Endothelial cell of umbilical vein (primary cell): ENCODE measurements at regions not wholly inside any gene's neighbourhood (a gene's known extent, or its start where the extent isn't known, plus 50 kb on each side); places are given as distances from the start of the nearest gene placed in this dataset.

Source experiments
- BruUV-seq: library from RNA; stranded (reverse); fragments of 400-500 nt; replicated peaks from 2 replicates; lab custom pipeline; 2021; lab: Mats Ljungman, UMichigan
- CTCF ChIA-PET: fragments of 300-600, 350-600 bp; sonication (Branson Sonifier 250); formaldehyde crosslinking; loops from one replicate; lab custom pipeline; 2021; ENCODE audit warnings: antibody characterized with exemption, inconsistent platforms; lab: Charles Lee
- POLR2A ChIA-PET: fragments of 300-600, 350-600 bp; sonication (Branson Sonifier 250); formaldehyde crosslinking; loops from one replicate; lab custom pipeline; 2021; ENCODE audit warnings: antibody characterized with exemption, inconsistent platforms; lab: Charles Lee
- DNase-seq: peaks from one replicate; pipeline ENCODE4 v3.0.0-alpha.2; 2011; ENCODE audit warnings: low read depth, low spot score
- FAIRE-seq: peaks from 2 replicates; lab custom pipeline; 2011; peaks lifted over from hg19 to GRCh38; lab: Jason Lieb, UNC
- H2AFZ ChIP-seq: 2 replicates; pipeline ENCODE4 v1.6.0; 2012; ENCODE audit warnings: low read depth, low read length, control low read depth, inconsistent platforms
- H3K27ac ChIP-seq: 2 replicates; pipeline ENCODE4 v1.5.1; 2011; ENCODE audit warnings: low read depth, mild to moderate bottlenecking, control low read depth, low read length, moderate library complexity; ENCODE audit not compliant: insufficient read depth
- H3K27me3 ChIP-seq, 2 experiments: 2 replicates each; pipeline versions ENCODE4 v1.6.0 to v1.6.1; 2011; ENCODE audit warnings: low read length in 2 of 2, mixed read lengths in 1 of 2; ENCODE audit not compliant: control insufficient read depth in 2 of 2, insufficient read depth in 2 of 2
- H3K36me3 ChIP-seq, 2 experiments: 2 replicates in 1 of 2; 3 replicates in 1 of 2; pipeline ENCODE4 v1.5.1; 2011; ENCODE audit warnings: low read length in 2 of 2, mild to moderate bottlenecking in 1 of 2, moderate library complexity in 1 of 2; ENCODE audit not compliant: control insufficient read depth in 2 of 2, insufficient read depth in 2 of 2; ENCODE audit errors: extremely low read depth in 1 of 2
- H3K4me1 ChIP-seq: 3 replicates; pipeline ENCODE4 v1.5.1; 2011; ENCODE audit warnings: mild to moderate bottlenecking, low read length; ENCODE audit not compliant: control insufficient read depth, insufficient read depth; ENCODE audit errors: extremely low read depth
- H3K4me2 ChIP-seq: 2 replicates; pipeline ENCODE4 v1.6.1; 2011; ENCODE audit warnings: low read length, control low read depth, mixed read lengths; ENCODE audit not compliant: insufficient read depth
- H3K4me3 ChIP-seq, 3 experiments: fragments of 200-600 bp in 1 of 3; sonication (generic), shearing (Covaris generic) in 1 of 3; replicated peaks in 1 of 3; 2 replicates each; pipeline ENCODE4 v1.5.1; 2011 to 2016; ENCODE audit warnings: control low read depth in 3 of 3, low read length in 3 of 3, mild to moderate bottlenecking in 2 of 3, inconsistent platforms in 1 of 3, low read depth in 1 of 3, moderate library complexity in 1 of 3; ENCODE audit not compliant: insufficient read depth in 1 of 3
- H3K79me2 ChIP-seq: 2 replicates; pipeline ENCODE4 v1.6.0; 2012; ENCODE audit warnings: low read length, inconsistent platforms; ENCODE audit not compliant: control insufficient read depth, insufficient read depth
- H3K9ac ChIP-seq: replicated peaks from 2 replicates; pipeline ENCODE3; 2011; ENCODE audit warnings: low read length, control low read depth; ENCODE audit not compliant: insufficient read depth; ENCODE audit errors: extremely low read depth
- H3K9me1 ChIP-seq: replicated peaks from 3 replicates; pipeline ENCODE4 v1.6.0; 2011; ENCODE audit warnings: mild to moderate bottlenecking, low read length; ENCODE audit not compliant: control insufficient read depth, insufficient read depth; ENCODE audit errors: extremely low read depth
- H3K9me3 ChIP-seq: replicated peaks from 2 replicates; pipeline ENCODE4 v1.5.1; 2012; ENCODE audit warnings: low read length, inconsistent platforms; ENCODE audit not compliant: control insufficient read depth, insufficient read depth
- H4K20me1 ChIP-seq: replicated peaks from 2 replicates; pipeline ENCODE3; 2011; ENCODE audit warnings: mild to moderate bottlenecking, low read length; ENCODE audit not compliant: control insufficient read depth, insufficient read depth; ENCODE audit errors: extremely low read depth
- EZH2 ChIP-seq: IDR thresholded peaks from 2 replicates; pipeline ENCODE4 v1.6.1; 2012; ENCODE audit warnings: borderline replicate concordance, low read depth, mild to moderate bottlenecking, moderate library complexity, low read length, inconsistent platforms; ENCODE audit not compliant: severe bottlenecking
- FOS ChIP-seq: IDR thresholded peaks from 2 replicates; pipeline ENCODE4 v1.6.1; 2011; ENCODE audit warnings: mild to moderate bottlenecking, low read length, moderate library complexity, borderline replicate concordance; ENCODE audit not compliant: insufficient read depth
- GATA2 ChIP-seq: IDR thresholded peaks from 2 replicates; pipeline ENCODE4 v1.7.0; 2011; ENCODE audit warnings: low read depth, mild to moderate bottlenecking, moderate library complexity, mixed read lengths, low read length; ENCODE audit not compliant: insufficient read length, insufficient read depth
- JUN ChIP-seq: IDR thresholded peaks from 2 replicates; pipeline ENCODE4 v1.6.1; 2011; ENCODE audit warnings: borderline replicate concordance, low read depth; ENCODE audit not compliant: insufficient read length, insufficient read depth
- MYC ChIP-seq: IDR thresholded peaks from one replicate; pipeline ENCODE4 v1.6.1; 2011; ENCODE audit warnings: mild to moderate bottlenecking, low read depth, low read length
- POLR2A ChIP-seq: IDR thresholded peaks from 2 replicates; pipeline ENCODE4 v1.6.1; 2012; ENCODE audit warnings: low read depth, mild to moderate bottlenecking, control low read depth, low read length
- POLR2AphosphoS5 ChIP-seq: IDR thresholded peaks from 2 replicates; pipeline ENCODE4 v1.6.1; 2012; ENCODE audit warnings: low read depth, mild to moderate bottlenecking, control low read depth, low read length, moderate library complexity; ENCODE audit not compliant: insufficient read depth
- dilution Hi-C: fragments of 300-500 bp; cut with MboI; formaldehyde crosslinking; loops from one replicate; pipeline ENCODE4 v1.15.0; 2019; ENCODE audit warnings: low sequenced_read_pairs; ENCODE audit not compliant: extremely low pct_ligation_motif_present
- intact Hi-C: fragments of 100-400 bp; cut with micrococcal nuclease; formaldehyde crosslinking; loops from one replicate; pipeline ENCODE4 v1.10.0; 2022
- TF ChIP-seq, protein P1 (sequence below), 2 donors: IDR thresholded peaks; 1 replicate in 1 of 2; 2 replicates in 1 of 2; pipeline ENCODE4 v1.5.1; 2011; ENCODE audit warnings: low read length in 2 of 2, mild to moderate bottlenecking in 2 of 2, moderate library complexity in 2 of 2, control low read depth in 1 of 2, inconsistent platforms in 1 of 2, low read depth in 1 of 2; ENCODE audit not compliant: insufficient read depth in 1 of 2; ENCODE audit errors: extremely low read depth in 1 of 2
- TF ChIP-seq, protein P2 (sequence below): IDR thresholded peaks from 2 replicates; pipeline ENCODE4 v1.6.1; 2011; ENCODE audit not compliant: insufficient read depth, insufficient read length

DNA sequence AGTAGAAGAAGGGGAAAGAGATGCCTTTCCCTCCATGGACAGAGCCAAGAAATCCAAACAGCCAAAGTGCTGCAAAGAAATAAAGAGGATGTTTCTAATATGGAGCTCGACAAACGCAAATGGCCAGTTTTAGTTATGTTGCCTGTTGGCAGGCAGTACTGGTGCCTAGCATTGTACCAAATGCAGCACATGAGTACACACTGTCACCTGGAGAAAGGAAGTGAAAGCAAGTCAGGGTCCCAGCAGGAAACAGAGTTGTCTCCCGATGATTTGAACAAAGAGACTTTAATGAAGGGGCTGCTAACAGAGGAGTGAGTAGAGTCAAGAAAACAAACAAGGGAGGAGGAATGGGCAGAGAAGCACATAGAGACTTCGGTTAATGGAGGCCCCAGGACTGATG is 623.0 kb downstream of the BCL11A start:
- ChIA-PET CTCF (no interaction called here), POLR2A (no interaction called here)
- DNase-seq: no peak
- no TSS peak for BruUV-seq
- intact Hi-C loops: no loop called here
- FAIRE-seq: no peak
- no peaks in the 10 kb centered on the region for H3K79me2 ChIP-seq
- no peaks in the 10 kb centered on the region for H3K9me1 ChIP-seq
- no peaks in the 10 kb centered on the region for H4K20me1 ChIP-seq
- H3K9me3 ChIP-seq: no peaks in the 10 kb centered on the region
- dilution Hi-C loops: no loop called here
- no peaks in the 10 kb centered on the region for H3K36me3 ChIP-seq
- no peak overlapping the region for H2AFZ ChIP-seq
- H3K4me2 ChIP-seq: no peak overlapping the region
- no peaks in the 10 kb centered on the region for H3K4me1 ChIP-seq
- TF ChIP-seq JUN: no peak
- TF ChIP-seq POLR2A: no peak
- no peak for TF ChIP-seq GATA2
- no peak for TF ChIP-seq EZH2
- TF ChIP-seq, protein P1, sequence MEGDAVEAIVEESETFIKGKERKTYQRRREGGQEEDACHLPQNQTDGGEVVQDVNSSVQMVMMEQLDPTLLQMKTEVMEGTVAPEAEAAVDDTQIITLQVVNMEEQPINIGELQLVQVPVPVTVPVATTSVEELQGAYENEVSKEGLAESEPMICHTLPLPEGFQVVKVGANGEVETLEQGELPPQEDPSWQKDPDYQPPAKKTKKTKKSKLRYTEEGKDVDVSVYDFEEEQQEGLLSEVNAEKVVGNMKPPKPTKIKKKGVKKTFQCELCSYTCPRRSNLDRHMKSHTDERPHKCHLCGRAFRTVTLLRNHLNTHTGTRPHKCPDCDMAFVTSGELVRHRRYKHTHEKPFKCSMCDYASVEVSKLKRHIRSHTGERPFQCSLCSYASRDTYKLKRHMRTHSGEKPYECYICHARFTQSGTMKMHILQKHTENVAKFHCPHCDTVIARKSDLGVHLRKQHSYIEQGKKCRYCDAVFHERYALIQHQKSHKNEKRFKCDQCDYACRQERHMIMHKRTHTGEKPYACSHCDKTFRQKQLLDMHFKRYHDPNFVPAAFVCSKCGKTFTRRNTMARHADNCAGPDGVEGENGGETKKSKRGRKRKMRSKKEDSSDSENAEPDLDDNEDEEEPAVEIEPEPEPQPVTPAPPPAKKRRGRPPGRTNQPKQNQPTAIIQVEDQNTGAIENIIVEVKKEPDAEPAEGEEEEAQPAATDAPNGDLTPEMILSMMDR (IDR thresholded peaks at IDR 0.05; ENCODE audit: extremely low read depth in 1 of 2, insufficient read depth in 1 of 2, low read depth in 1 of 2, low read length in 2 of 2): no peak
- TF ChIP-seq, protein P2, sequence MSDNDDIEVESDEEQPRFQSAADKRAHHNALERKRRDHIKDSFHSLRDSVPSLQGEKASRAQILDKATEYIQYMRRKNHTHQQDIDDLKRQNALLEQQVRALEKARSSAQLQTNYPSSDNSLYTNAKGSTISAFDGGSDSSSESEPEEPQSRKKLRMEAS: no peak
- TF ChIP-seq FOS: no peak
- TF ChIP-seq POLR2AphosphoS5: no peak
- TF ChIP-seq MYC: no peak
- H3K27me3 ChIP-seq: no peaks in the 10 kb centered on the region
- H3K27ac ChIP-seq: no peak overlapping the region
- H3K9ac ChIP-seq: no peak overlapping the region
- no peak overlapping the region for H3K4me3 ChIP-seq
